GM23338 (cell line): ENCODE measurements at regions not wholly inside any gene's neighbourhood (a gene's known extent, or its start where the extent isn't known, plus 50 kb on each side); places are given as distances from the start of the nearest gene placed in this dataset.

Experiments used
- CTCF ChIP-seq, 2 experiments: fragments of 200-600 bp in 1 of 2; sonication (generic) in 1 of 2; conservative IDR thresholded peaks; 2 replicates each; pipeline versions ENCODE4 v1.5.1 to v1.6.1; 2016 to 2017; ENCODE audit warnings: antibody characterized with exemption in 2 of 2, low read depth in 2 of 2, mild to moderate bottlenecking in 2 of 2, moderate library complexity in 1 of 2
- EZH2 ChIP-seq: fragments of 200-600 bp; sonication (generic); IDR thresholded peaks from one replicate; pipeline ENCODE4 v1.8.0; 2017; ENCODE audit warnings: antibody characterized with exemption, mild to moderate bottlenecking, low read depth; ENCODE audit not compliant: unreplicated experiment
- POLR2AphosphoS5 ChIP-seq: IDR thresholded peaks from 2 replicates; pipeline ENCODE4 v1.6.1; 2016; ENCODE audit warnings: antibody characterized with exemption, low read depth
- REST ChIP-seq: IDR thresholded peaks from one replicate; pipeline ENCODE4 v1.6.1; 2018; ENCODE audit warnings: antibody characterized with exemption; ENCODE audit not compliant: unreplicated experiment
- STAT1 ChIP-seq: IDR thresholded peaks from one replicate; pipeline ENCODE4 v1.6.1; 2016; ENCODE audit warnings: antibody characterized with exemption; ENCODE audit not compliant: unreplicated experiment

DNA sequence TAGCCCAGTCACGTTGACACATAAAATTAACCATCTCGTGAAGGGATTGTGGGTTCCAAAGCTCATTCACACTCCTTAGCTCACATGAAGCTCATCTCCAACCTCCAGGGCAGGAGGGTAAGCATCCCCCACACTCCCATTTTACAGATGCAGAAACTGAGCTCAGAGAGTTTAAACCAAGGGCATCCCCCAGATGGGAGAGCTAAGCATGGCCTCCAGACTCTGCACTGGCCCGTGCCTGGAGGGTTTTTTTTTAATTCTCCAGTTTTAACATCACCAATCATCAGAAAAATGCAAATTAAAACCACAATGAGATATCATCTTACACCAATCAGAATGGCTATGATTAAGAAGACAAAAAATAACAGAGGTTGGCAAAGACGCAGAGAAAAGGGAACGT lies 53.3 kb upstream of the TCF7L2 start:
- TF ChIP-seq CTCF (conservative IDR thresholded peaks at IDR 0.05; ENCODE audit: low read depth in 2 of 2) = no peak
- TF ChIP-seq EZH2 = no peak
- TF ChIP-seq REST = no peak
- no peak for TF ChIP-seq STAT1
- TF ChIP-seq POLR2AphosphoS5 = no peak
